HepG2 (cell line): ENCODE measurements at regions not wholly inside any gene's neighbourhood (a gene's known extent, or its start where the extent isn't known, plus 50 kb on each side); places are given as distances from the start of the nearest gene placed in this dataset.

Source experiments
- ATAC-seq: fragments of 200-7000 bp; cut with Tn5 transposase; 3 replicates; pipeline ENCODE4 v1.9.1; 2020; ENCODE audit warnings: mild to moderate bottlenecking, moderate library complexity
- BruUV-seq: library from RNA; stranded (reverse); fragments of 400-500 nt; replicated peaks from 2 replicates; lab custom pipeline; 2021; lab: Mats Ljungman, UMichigan
- CTCF ChIA-PET: fragments of 300-600 bp; formaldehyde crosslinking; extraction: SDS; loops from one replicate; lab custom pipeline; 2021; ENCODE audit warnings: low total read pairs, inconsistent platforms, low intra/inter-chr PET ratio; lab: Yijun Ruan, JAX
- POLR2A ChIA-PET: fragments of 350-600 bp; sonication (Branson Sonifier 250); formaldehyde crosslinking; loops from one replicate; lab custom pipeline; 2020; ENCODE audit warnings: antibody characterized with exemption, inconsistent platforms; lab: Yijun Ruan, JAX
- DNase-seq: peaks from one replicate; pipeline ENCODE4 v3.0.0-alpha.2; 2015; ENCODE audit warnings: low spot score
- FAIRE-seq: peaks from 3 replicates; lab custom pipeline; 2011; peaks lifted over from hg19 to GRCh38; lab: Jason Lieb, UNC
- H2AFZ ChIP-seq: one replicate; pipeline ENCODE4 v1.6.1; 2011; ENCODE audit warnings: low read length, inconsistent platforms
- H3K27ac ChIP-seq: fragments of 300-600 bp; 3 replicates; pipeline ENCODE4 v1.8.0; 2011; ENCODE audit warnings: mixed run types, mild to moderate bottlenecking, mixed read lengths, low read length, inconsistent platforms; ENCODE audit not compliant: insufficient read depth; ENCODE audit errors: extremely low read length
- H3K27me3 ChIP-seq, 2 experiments: fragments of 200-600 bp in 1 of 2; 2 replicates in 1 of 2; 3 replicates in 1 of 2; pipeline versions ENCODE4 v1.6.0 to v1.8.0; 2011; ENCODE audit warnings: low read length in 2 of 2, mild to moderate bottlenecking in 2 of 2, moderate library complexity in 2 of 2, inconsistent platforms in 1 of 2; ENCODE audit not compliant: insufficient read depth in 2 of 2, control insufficient read depth in 1 of 2
- H3K36me3 ChIP-seq, 2 experiments: fragments of 200-600 bp in 1 of 2; replicated peaks in 1 of 2; 2 replicates in 1 of 2; 3 replicates in 1 of 2; pipeline versions ENCODE4 v1.5.1 to v1.8.0; 2011; ENCODE audit warnings: low read length in 2 of 2, inconsistent platforms in 1 of 2; ENCODE audit not compliant: insufficient read depth in 2 of 2, control insufficient read depth in 1 of 2
- H3K4me1 ChIP-seq: 2 replicates; pipeline ENCODE4 v1.5.1; 2012; ENCODE audit warnings: low read length, inconsistent platforms; ENCODE audit not compliant: insufficient read depth
- H3K4me2 ChIP-seq: 2 replicates; pipeline ENCODE4 v1.6.0; 2011; ENCODE audit warnings: low read depth, low read length, inconsistent platforms
- H3K4me3 ChIP-seq, 3 experiments: fragments of 200-600 bp in 1 of 3; sonication (generic), shearing (Covaris generic) in 1 of 3; replicated peaks in 1 of 3; 2 replicates each; pipeline ENCODE4 v1.5.1; 2011 to 2016; ENCODE audit warnings: low read length in 3 of 3, inconsistent platforms in 2 of 3, low read depth in 2 of 3, mild to moderate bottlenecking in 2 of 3, control low read depth in 1 of 3, mixed read lengths in 1 of 3; ENCODE audit not compliant: insufficient read depth in 1 of 3
- H3K79me2 ChIP-seq: one replicate; pipeline ENCODE4 v1.6.1; 2011; ENCODE audit warnings: low read length, inconsistent platforms; ENCODE audit not compliant: insufficient read depth
- H3K9ac ChIP-seq: 2 replicates; pipeline ENCODE4 v1.6.0; 2011; ENCODE audit warnings: mild to moderate bottlenecking, low read depth, low read length, inconsistent platforms; ENCODE audit not compliant: insufficient read depth
- H3K9me3 ChIP-seq: 2 replicates; pipeline ENCODE4 v1.5.1; 2012; ENCODE audit warnings: mild to moderate bottlenecking, low read length
- H4K20me1 ChIP-seq: 2 replicates; pipeline ENCODE4 v1.6.0; 2011; ENCODE audit warnings: inconsistent platforms, mild to moderate bottlenecking, low read length, moderate library complexity; ENCODE audit not compliant: insufficient read depth
- KDM2A ChIP-seq: sonication (generic); formaldehyde crosslinking; IDR thresholded peaks from 2 replicates; pipeline ENCODE4 v1.4.0; 2020; ENCODE audit warnings: low read depth, missing genetic modification reagents, borderline replicate concordance
- KLF12 ChIP-seq: sonication (generic); formaldehyde crosslinking; IDR thresholded peaks from 2 replicates; pipeline ENCODE4 v1.4.0; 2020; ENCODE audit warnings: missing genetic modification reagents, borderline replicate concordance
- MED1 ChIP-seq: sonication (generic); formaldehyde crosslinking; IDR thresholded peaks from 2 replicates; pipeline ENCODE4 v1.4.0; 2020; ENCODE audit warnings: missing genetic modification reagents
- PHF5A ChIP-seq: IDR thresholded peaks from one replicate; pipeline ENCODE4 v1.6.1; 2018; ENCODE audit warnings: low read depth, missing genetic modification reagents; ENCODE audit not compliant: unreplicated experiment
- RBAK ChIP-seq: sonication (generic); formaldehyde crosslinking; IDR thresholded peaks from 2 replicates; pipeline ENCODE4 v1.5.1; 2020; ENCODE audit warnings: mild to moderate bottlenecking, missing genetic modification reagents
- REST ChIP-seq, 2 experiments: IDR thresholded peaks; 2 replicates each; pipeline ENCODE4 v1.6.1; 2011 to 2012; ENCODE audit warnings: low read length in 2 of 2, borderline replicate concordance in 1 of 2, low read depth in 1 of 2, mild to moderate bottlenecking in 1 of 2, moderate library complexity in 1 of 2
- TCF12 ChIP-seq, 2 experiments: fragments of 450-650 bp in 1 of 2; sonication (generic) in 1 of 2; formaldehyde crosslinking in 1 of 2; IDR thresholded peaks; 2 replicates each; pipeline versions ENCODE4 v1.6.1 to v1.8.0; 2017 to 2022; ENCODE audit warnings: antibody characterized with exemption in 1 of 2, mild to moderate bottlenecking in 1 of 2, missing genetic modification reagents in 1 of 2, moderate library complexity in 1 of 2
- ZNF124 ChIP-seq: sonication (generic); formaldehyde crosslinking; IDR thresholded peaks from 2 replicates; pipeline ENCODE4 v1.4.0; 2020; ENCODE audit warnings: missing genetic modification reagents
- WGBS: methylation state at CpG from one replicate; pipeline ENCODE4 v1.1.6; 2017; ENCODE audit warnings: low lambda C conversion rate; 5-methylcytosine and 5-hydroxymethylcytosine counted together
- in situ Hi-C: cut with HindIII; loops from 2 replicates; pipeline ENCODE4 v1.10.0; 2017; ENCODE audit warnings: low pct_unique_long_range_greater_than_20kb; ENCODE audit not compliant: extremely low pct_ligation_motif_present
- intact Hi-C: fragments of 100-400 bp; cut with micrococcal nuclease; formaldehyde crosslinking; loops from one replicate; pipeline ENCODE4 v1.10.0; 2022; ENCODE audit not compliant: unreplicated experiment
- TF ChIP-seq, protein P1 (sequence below): sonication (generic); formaldehyde crosslinking; IDR thresholded peaks from 2 replicates; pipeline ENCODE4 v1.8.0; 2022; ENCODE audit warnings: mild to moderate bottlenecking, missing genetic modification reagents, borderline replicate concordance
- TF ChIP-seq, protein P2 (sequence below): sonication (generic); formaldehyde crosslinking; IDR thresholded peaks from 2 replicates; pipeline ENCODE4 v1.5.0; 2020; ENCODE audit warnings: missing genetic modification reagents, mild to moderate bottlenecking, borderline replicate concordance
- TF ChIP-seq, protein P3 (sequence below): IDR thresholded peaks from 2 replicates; pipeline ENCODE4 v1.6.1; 2016; ENCODE audit warnings: missing biosample characterization, missing genetic modification reagents, low read depth

GRCh38 chr13:90995614-90996013 is 351.9 kb upstream of the MIR17HG start:
- no peaks in the 10 kb centered on the region for H3K36me3 ChIP-seq
- in situ Hi-C loops = no loop called here
- no TSS peak for BruUV-seq

GRCh38 chr13:90997951-90998350 is 349.5 kb upstream of the MIR17HG start:
- in situ Hi-C loops = no loop called here
- CTCF ChIA-PET = no interaction called here

More at GRCh38 chr13:90995614-90996013, 351.9 kb upstream of the MIR17HG start:
- no peak for DNase-seq
- no peak for FAIRE-seq
- Histone ChIP-seq H3K9me3 (no peaks in the 10 kb centered on the region), H3K79me2 (no peaks in the 10 kb centered on the region), H2AFZ (no peak overlapping the region), H3K27ac (no peak overlapping the region), H3K27me3 (no peaks in the 10 kb centered on the region), H4K20me1 (no peaks in the 10 kb centered on the region), H3K4me2 (no peak overlapping the region), H3K9ac (no peak overlapping the region), H3K4me1 (no peaks in the 10 kb centered on the region), H3K4me3 (no peak overlapping the region)
- 0% methylated on average over 4 of the region's 4 CpGs for WGBS
- CTCF ChIA-PET = no interaction called here
- POLR2A ChIA-PET = no interaction called here
- TF ChIP-seq PHF5A (CRISPR knock-in tag) = no peak
- TF ChIP-seq, protein P1, sequence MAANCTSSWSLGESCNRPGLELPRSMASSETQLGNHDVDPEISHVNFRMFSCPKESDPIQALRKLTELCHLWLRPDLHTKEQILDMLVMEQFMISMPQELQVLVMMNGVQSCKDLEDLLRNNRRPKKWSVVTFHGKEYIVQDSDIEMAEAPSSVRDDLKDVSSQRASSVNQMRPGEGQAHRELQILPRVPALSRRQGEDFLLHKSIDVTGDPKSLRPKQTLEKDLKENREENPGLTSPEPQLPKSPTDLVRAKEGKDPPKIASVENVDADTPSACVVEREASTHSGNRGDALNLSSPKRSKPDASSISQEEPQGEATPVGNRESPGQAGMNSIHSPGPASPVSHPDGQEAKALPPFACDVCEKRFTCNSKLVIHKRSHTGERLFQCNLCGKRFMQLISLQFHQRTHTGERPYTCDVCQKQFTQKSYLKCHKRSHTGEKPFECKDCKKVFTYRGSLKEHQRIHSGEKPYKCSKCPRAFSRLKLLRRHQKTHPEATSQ (CRISPR knock-in tag) = no peak
- no peak for TF ChIP-seq KDM2A
- intact Hi-C loops = no loop called here
- no peak for ATAC-seq

More at GRCh38 chr13:90997951-90998350, 349.5 kb upstream of the MIR17HG start:
- H4K20me1 ChIP-seq = no peaks in the 10 kb centered on the region
- no peaks in the 10 kb centered on the region for H3K27me3 ChIP-seq
- H3K4me2 ChIP-seq = no peak overlapping the region
- H3K79me2 ChIP-seq = no peaks in the 10 kb centered on the region
- FAIRE-seq (no peak), DNase-seq (no peak), ATAC-seq (no peak)
- no peak overlapping the region for H3K9ac ChIP-seq
- intact Hi-C loops = no loop called here
- POLR2A ChIA-PET = no interaction called here
- no peaks in the 10 kb centered on the region for H3K36me3 ChIP-seq
- H3K27ac ChIP-seq = no peak overlapping the region
- WGBS = 0% methylated on average over 1 of the region's 1 CpG
- H3K4me1 ChIP-seq = no peaks in the 10 kb centered on the region
- BruUV-seq = no TSS peak
- no peak overlapping the region for H2AFZ ChIP-seq
- no peak overlapping the region for H3K4me3 ChIP-seq
- no peak for TF ChIP-seq KLF12 (CRISPR knock-in tag)
- TF ChIP-seq TCF12 (IDR thresholded peaks at IDR 0.05) = no peak
- TF ChIP-seq TCF12 (CRISPR knock-in tag; IDR thresholded peaks at IDR 0.05) = no peak
- TF ChIP-seq MED1 (CRISPR knock-in tag) = no peak
- no peak for TF ChIP-seq REST (IDR thresholded peaks at IDR 0.05; ENCODE audit: borderline replicate concordance in 1 of 2, low read depth in 1 of 2, low read length in 2 of 2)
- TF ChIP-seq, protein P2, sequence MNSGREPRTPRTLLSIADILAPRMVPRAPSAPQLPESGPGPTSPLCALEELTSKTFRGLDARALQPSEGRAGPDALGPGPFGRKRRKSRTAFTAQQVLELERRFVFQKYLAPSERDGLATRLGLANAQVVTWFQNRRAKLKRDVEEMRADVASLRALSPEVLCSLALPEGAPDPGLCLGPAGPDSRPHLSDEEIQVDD = no peak
- TF ChIP-seq, protein P3, sequence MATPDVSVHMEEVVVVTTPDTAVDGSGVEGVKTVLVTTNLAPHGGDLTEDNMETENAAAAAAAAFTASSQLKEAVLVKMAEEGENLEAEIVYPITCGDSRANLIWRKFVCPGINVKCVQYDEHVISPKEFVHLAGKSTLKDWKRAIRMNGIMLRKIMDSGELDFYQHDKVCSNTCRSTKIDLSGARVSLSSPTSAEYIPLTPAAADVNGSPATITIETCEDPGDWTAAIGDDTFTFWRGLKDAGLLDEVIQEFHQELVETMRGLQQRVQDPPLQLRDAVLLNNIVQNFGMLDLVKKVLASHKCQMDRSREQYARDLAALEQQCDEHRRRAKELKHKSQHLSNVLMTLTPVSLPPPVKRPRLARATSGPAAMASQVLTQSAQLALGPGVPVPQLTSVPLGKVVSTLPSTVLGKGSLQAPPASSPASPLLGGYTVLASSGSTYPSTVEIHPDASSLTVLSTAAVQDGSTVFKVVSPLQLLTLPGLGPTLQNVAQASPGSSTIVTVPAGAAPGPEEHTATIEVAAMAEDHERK (CRISPR knock-in tag) = no peak
- TF ChIP-seq RBAK (CRISPR knock-in tag) = no peak
- no peak for TF ChIP-seq ZNF124 (CRISPR knock-in tag)
- TF ChIP-seq, all 625 proteins: peak for 0
- H3K9me3 ChIP-seq = no peaks in the 10 kb centered on the region
